ENCODE measurements at regions not wholly inside any gene's neighbourhood (a gene's known extent, or its start where the extent isn't known, plus 50 kb on each side); places are given as distances from the start of the nearest gene placed in this dataset.

GRCh38 chr16:63539276-63539675 is 1503.0 kb upstream of the CDH8 start:
- Histone ChIP-seq H3K4me1 (no peaks in the 10 kb centered on the region), H3K4me3 (no peak overlapping the region), H3K27me3 (no peaks in the 10 kb centered on the region), H3K9me3 (no peaks in the 10 kb centered on the region), H3K27ac (no peak overlapping the region), H3K36me3 (no peaks in the 10 kb centered on the region)
- DNase-seq (ENCODE audit: extremely low spot score in 2 of 2), result no peak
- no peak for TF ChIP-seq POLR2AphosphoS5 (IDR thresholded peaks at IDR 0.05; ENCODE audit: insufficient read depth in 1 of 2, low read depth in 1 of 2)
- TF ChIP-seq POLR2A (IDR thresholded peaks at IDR 0.05), result no peak
- TF ChIP-seq, protein P1, sequence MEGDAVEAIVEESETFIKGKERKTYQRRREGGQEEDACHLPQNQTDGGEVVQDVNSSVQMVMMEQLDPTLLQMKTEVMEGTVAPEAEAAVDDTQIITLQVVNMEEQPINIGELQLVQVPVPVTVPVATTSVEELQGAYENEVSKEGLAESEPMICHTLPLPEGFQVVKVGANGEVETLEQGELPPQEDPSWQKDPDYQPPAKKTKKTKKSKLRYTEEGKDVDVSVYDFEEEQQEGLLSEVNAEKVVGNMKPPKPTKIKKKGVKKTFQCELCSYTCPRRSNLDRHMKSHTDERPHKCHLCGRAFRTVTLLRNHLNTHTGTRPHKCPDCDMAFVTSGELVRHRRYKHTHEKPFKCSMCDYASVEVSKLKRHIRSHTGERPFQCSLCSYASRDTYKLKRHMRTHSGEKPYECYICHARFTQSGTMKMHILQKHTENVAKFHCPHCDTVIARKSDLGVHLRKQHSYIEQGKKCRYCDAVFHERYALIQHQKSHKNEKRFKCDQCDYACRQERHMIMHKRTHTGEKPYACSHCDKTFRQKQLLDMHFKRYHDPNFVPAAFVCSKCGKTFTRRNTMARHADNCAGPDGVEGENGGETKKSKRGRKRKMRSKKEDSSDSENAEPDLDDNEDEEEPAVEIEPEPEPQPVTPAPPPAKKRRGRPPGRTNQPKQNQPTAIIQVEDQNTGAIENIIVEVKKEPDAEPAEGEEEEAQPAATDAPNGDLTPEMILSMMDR (IDR thresholded peaks at IDR 0.05), result no peak
- intact Hi-C loops (cut with DNase I), result no loop called here

- Histone ChIP-seq H3K27me3 (no peaks in the 10 kb centered on the region), H3K4me1 (no peaks in the 10 kb centered on the region), H3K27ac (no peak overlapping the region), H3K9me3 (no peaks in the 10 kb centered on the region), H3K4me3 (no peak overlapping the region), H3K36me3 (no peaks in the 10 kb centered on the region)
- TF ChIP-seq POLR2A (IDR thresholded peaks at IDR 0.05), result no peak
- TF ChIP-seq POLR2AphosphoS5 (IDR thresholded peaks at IDR 0.05; ENCODE audit: insufficient read depth in 1 of 2, low read depth in 1 of 2), result no peak
- TF ChIP-seq, protein P1 (IDR thresholded peaks at IDR 0.05), result no peak
- intact Hi-C loops (cut with DNase I), result no loop called here
- DNase-seq (ENCODE audit: extremely low spot score in 2 of 2), result no peak
Observed at GRCh38 chr16:63530974-63531373, 1494.7 kb upstream of the CDH8 start.

DNA sequence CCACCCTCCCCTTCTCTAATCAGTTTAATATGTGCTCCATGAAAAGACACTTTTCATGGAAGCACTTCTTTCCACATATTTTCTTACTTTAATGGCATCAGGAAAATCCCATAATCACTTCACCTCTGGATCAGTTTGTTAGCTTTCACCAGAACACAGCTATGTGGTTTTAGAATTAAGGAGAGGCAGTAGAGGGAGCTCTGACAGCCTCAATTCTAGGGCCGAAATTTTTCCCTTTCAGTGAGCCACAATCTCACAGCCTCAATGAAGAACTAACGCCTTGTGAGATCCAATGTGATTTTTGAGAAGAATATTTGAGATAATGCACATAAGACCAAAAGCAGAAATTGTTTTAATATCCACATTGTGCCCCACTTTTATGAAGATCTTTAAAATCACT is 1494.0 kb upstream of the CDH8 start:
- Histone ChIP-seq H3K4me1 (no peaks in the 10 kb centered on the region), H3K27me3 (no peaks in the 10 kb centered on the region), H3K9me3 (no peaks in the 10 kb centered on the region), H3K36me3 (no peaks in the 10 kb centered on the region), H3K4me3 (no peak overlapping the region), H3K27ac (no peak overlapping the region)
- intact Hi-C loops (cut with DNase I), result no loop called here
- no peak for DNase-seq (ENCODE audit: extremely low spot score in 2 of 2)
- no peak for TF ChIP-seq POLR2AphosphoS5 (IDR thresholded peaks at IDR 0.05; ENCODE audit: insufficient read depth in 1 of 2, low read depth in 1 of 2)
- TF ChIP-seq, protein P1 (IDR thresholded peaks at IDR 0.05), result no peak
- no peak for TF ChIP-seq POLR2A (IDR thresholded peaks at IDR 0.05)

GRCh38 chr16:63527404-63527803 is 1491.2 kb upstream of the CDH8 start:
- Histone ChIP-seq H3K4me1 (no peaks in the 10 kb centered on the region), H3K4me3 (no peak overlapping the region), H3K9me3 (no peaks in the 10 kb centered on the region), H3K27me3 (no peaks in the 10 kb centered on the region), H3K27ac (no peak overlapping the region), H3K36me3 (no peaks in the 10 kb centered on the region)
- TF ChIP-seq, protein P1 (IDR thresholded peaks at IDR 0.05), result no peak
- no peak for TF ChIP-seq POLR2AphosphoS5 (IDR thresholded peaks at IDR 0.05; ENCODE audit: insufficient read depth in 1 of 2, low read depth in 1 of 2)
- no peak for TF ChIP-seq POLR2A (IDR thresholded peaks at IDR 0.05)
- no peak for DNase-seq (ENCODE audit: extremely low spot score in 2 of 2)
- intact Hi-C loops (cut with DNase I), result no loop called here

GRCh38 chr16:63516394-63516793 is 1480.2 kb upstream of the CDH8 start:
- no peak for DNase-seq (ENCODE audit: extremely low spot score in 2 of 2)
- no peaks in the 10 kb centered on the region for H3K9me3 ChIP-seq
- H3K27me3 ChIP-seq, result no peaks in the 10 kb centered on the region
- no peak overlapping the region for H3K27ac ChIP-seq
- H3K4me3 ChIP-seq, result no peak overlapping the region
- no peaks in the 10 kb centered on the region for H3K36me3 ChIP-seq
- no peaks in the 10 kb centered on the region for H3K4me1 ChIP-seq
- TF ChIP-seq POLR2A (IDR thresholded peaks at IDR 0.05), result no peak
- TF ChIP-seq, protein P1 (IDR thresholded peaks at IDR 0.05), result no peak
- TF ChIP-seq POLR2AphosphoS5 (IDR thresholded peaks at IDR 0.05; ENCODE audit: insufficient read depth in 1 of 2, low read depth in 1 of 2), result no peak
- intact Hi-C loops (cut with DNase I), result no loop called here

All from vagina (tissue), 2 donors.